GM19324 (cell line): ENCODE measurements at regions not wholly inside any gene's neighbourhood (a gene's known extent, or its start where the extent isn't known, plus 50 kb on each side); places are given as distances from the start of the nearest gene placed in this dataset.

Experiments used
- ATAC-seq: cut with Tn5 transposase; IDR thresholded peaks from one replicate; pipeline ENCODE4 v1.9.1; 2021; ENCODE audit warnings: mild to moderate bottlenecking, moderate library complexity; ENCODE audit not compliant: unreplicated experiment, low FRiP score

DNA sequence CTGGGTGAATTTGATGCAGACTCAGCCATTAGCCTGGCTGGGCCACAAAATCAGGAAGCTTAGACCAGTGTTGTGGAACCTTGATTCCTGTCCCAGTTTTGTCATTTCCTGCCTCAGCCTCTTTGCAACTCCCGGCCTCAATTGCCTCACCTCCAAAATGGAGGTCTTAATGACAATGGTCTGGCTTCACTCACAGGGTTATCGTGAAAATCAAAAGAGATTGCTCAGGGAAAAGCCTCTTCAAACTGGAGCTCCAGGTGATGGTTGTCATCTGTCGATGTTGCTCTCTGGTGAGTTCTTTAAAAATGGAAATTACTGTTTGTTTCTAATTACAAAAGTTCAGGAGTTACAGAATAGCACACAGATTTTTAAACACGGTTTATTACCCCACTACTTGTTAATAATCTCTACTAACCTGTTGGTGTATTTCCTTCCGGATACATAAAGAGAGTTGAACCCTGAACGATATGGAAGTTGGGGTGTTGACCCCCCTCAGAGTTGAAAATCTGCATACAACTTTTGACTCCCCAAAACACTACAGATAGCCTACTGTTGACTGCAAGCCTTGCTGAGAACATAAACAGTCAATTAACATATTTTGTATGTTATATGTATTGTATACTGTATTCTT, 109.9 kb upstream of the CPEB4 start:
- no peak for ATAC-seq

DNA sequence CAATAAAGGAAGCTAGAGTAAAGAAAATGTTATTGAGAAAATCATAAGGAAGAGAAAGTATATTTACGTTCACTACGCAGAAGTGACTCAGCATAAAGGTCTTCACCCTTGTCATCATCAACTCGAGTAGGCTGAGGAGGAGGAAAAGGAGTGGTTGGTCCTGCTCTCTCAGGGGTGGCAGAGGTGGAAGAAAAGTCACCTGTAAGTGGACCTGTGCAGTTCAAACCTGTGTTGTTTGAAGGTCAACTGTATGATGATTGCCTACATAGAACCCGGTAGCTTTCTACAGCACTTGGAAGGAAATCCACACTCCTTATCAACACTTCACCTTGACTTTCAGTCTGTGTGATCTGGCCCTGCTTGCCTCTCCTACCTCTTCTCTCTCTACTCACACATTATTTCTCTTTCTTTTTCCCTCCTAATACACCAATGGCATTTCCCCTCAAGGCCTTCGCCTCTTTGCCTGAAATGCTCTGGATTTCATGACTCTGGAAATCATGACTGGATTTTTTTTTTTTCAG, 109.3 kb upstream of the CPEB4 start:
- no peak for ATAC-seq

DNA sequence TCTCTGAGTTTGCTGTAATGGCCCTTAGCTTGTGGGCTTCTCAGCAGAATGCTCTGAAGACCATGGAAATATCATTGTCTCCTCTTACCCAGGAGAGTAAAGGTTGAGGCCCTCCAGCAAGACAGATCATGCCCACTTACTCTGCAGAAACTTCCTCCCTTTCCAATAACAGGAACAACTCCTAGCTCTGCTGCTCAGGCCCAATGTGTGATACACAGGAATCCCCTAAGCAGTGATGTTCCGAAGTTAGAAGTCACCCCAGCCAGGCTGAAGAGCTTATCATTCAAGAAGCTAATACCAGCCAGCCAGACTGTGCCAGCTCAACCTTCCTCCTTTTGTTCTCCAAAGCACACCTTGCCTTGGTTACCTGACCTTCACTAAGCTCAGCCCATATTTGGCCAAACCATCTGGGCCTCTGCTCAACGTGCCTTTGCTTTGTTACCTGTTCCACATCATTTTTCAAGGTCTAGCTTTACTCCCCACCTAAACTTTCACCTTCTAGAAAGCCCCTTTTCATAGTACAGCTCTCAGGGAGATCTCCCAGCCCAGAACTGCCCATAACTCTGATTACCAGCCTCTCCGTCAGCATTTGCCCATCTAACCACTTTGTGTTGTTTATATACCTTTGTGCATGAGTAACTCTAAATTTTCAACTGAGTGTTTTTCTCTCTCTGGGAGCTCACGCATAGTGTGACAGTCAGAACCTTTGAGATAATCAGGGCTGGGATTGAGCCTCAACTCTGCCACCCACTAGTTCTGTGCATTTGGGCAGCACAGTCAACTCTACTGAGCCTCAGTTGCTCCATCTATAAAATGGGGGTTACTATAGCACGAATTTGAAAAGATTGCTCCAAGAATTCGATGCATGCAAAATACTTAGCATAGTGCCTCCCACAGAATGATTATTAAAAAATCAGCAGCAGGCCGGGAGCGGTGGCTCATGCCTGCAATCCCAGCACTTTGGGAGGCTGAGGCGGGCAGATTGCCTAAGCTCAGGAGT, 107.6 kb upstream of the CPEB4 start:
- ATAC-seq, result no peak

DNA sequence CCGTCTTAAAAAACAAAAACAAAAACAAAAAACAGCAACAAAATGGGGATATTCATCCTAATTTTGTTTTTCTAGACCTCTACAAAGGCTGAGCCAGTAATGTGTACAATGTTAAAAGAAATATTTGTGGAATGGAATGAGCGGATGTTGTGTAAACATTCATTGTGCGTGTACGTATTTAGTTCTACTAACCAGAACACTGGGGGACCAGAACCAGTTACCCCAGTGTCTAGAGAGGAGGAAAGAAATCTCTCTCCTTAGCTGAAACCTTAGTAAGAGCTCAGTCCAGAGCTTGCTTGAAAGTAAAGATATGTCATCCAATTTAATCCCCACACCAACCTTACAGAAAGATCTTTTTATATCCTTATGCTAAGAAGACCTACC, 106.7 kb upstream of the CPEB4 start:
- ATAC-seq, result no peak

DNA sequence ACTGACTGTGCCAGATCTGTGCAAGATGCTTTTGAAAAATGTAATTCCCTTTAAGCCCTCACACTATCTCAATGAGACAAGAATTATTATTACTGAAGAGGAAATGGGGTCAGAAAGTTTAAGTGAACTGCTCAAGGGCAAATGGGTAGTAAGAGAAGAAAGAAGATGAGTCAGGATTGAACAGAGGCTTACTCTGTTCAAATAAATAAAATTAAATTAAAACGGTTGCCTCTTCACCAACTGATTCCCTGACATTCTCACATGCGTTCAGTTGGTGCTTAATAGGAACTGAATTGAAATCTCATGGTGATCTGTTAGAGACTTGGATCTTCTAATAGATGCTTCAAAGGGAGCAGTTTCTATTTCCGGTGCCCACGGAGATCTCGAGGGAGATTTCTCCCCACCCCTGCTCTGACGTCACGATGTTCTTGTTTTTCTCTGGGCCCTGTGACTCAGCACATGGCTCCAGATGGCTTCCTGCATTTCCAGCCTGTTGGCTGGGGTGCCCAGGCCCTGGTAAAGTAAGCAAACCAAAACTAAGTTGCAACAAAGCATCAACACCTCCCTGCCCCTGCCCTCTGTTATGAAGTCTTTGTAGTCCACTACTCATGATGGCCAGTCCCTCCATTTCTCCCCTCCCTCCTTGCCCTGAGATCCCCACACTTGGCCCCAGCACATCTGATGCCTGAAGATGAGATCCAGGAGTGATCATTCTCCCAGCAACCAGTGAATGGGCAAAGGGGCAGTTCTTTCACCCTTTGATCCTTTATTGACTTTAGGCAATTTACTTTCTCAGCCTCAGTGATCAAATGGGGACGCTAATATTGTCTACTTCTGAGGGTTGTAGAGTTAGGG, 106.1 kb upstream of the CPEB4 start:
- no peak for ATAC-seq

DNA sequence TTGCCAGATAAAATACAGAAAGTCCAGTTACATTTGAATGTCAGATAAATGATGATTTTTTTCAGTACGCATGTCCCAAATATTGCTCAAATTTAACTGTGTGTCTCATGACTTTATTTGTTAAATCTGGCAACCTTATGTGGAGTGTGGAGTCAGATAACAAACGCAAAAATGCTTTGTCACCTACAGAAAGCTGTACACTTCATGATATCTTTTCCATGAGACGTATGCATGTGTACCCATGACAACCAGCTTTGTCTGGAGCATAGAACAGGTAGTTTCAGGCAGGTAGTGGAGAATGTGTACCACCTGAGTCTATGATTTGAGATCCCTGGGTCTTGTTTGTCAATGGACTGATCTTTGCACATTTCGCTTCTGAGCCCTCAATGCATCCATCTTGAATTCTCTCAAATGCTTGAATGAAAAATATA, 105.5 kb upstream of the CPEB4 start:
- no peak for ATAC-seq

DNA sequence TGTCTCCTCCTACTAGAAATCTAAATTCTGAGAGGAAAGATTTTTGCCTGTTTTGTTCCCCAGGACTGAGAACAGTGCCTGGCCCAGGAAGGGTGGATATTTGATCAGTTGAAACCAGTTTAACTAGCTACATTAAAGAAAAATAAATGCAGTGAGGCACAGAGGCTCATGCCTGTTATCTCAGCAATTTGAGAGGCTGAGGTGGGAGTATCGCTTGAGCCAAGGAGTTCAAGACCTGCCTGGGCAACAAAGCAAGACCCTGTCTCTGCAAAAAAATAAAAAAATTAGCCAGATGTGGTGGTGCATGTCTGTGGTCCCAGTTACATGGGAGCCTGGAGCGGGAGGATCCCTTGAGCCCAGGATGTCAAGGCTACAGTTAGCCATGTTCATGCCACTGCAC, 104.8 kb upstream of the CPEB4 start:
- no peak for ATAC-seq

DNA sequence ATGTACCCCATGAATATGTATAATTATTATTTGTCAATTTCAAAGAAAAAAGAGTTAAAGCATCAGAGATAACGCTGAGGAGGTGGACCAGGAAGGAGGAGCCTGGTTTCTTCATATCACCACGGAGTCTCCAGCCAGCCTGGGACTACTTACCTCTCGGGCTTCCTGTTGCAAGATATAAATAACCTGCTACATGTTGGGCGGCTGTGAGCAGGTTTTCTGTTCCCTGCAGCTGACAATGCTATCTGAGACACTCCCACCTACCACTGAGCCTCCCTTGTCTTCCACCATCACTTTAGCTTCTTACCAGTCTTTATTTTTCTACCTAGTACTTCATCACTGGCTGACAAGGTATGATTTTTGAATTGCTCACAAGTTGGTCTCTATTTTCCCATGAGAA, 102.7 kb upstream of the CPEB4 start:
- ATAC-seq, result no peak

DNA sequence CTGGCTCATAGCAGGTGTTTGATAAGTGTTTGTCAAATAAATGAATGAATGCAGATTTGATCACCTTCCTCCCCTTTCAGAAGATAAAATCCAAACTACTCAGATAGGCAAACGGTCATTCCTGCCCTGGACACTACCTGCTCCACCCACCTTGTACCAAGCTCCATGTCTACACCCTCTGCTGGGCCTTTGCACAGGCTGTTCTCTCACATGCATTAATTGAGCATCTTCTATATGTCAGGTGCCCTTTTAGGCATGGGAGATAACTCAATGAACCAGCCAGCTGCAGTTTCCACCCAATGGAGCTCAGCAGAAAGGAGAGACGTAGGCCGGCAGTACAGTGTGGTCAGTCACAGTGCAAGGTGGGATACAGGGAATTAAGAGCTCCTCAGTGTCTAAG, 102.3 kb upstream of the CPEB4 start:
- ATAC-seq, result no peak

DNA sequence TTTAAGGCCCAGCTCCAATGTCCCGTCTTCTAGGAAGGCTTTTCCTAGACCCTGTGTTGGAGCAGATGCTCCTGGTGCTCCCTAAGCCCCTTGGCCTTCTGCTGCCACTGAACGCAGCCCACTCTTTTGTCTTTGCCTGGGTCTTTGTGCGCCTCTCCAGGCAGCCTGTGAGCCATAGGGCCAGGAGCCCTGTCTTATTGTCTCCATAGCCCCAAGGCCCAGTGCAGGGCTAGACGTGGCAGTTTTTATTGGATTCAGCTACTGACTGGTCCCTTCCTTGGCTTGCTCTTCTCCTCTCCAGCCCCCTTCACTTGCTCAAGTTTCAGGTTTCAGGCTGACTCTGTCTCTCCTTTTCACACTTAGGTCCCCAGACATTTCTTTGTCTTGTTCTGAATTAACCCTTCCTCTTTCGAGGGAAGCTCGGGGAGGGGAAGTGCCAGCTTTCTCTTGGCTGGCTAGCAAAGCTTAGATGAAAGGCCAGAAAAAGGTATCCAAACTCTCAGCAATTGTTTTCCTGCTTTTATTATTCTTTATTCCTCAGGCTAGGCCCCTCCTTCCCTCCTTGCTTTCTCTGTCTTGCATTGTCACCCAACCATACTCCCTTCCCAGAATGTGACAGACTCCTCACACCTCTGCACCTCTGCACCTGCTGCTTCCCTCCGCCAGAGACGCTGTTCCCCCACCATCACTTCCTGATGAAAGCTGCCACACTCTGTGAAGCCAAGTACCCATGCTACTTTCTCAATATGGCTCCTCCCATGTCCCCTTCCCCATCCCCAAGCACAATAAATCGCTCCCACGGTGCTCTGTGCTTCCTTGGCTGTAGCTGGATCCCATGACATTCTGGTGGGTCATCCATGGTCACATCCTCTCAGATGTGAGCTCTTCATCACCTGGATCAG, 101.6 kb upstream of the CPEB4 start:
- ATAC-seq, result peak; percentile 40

DNA sequence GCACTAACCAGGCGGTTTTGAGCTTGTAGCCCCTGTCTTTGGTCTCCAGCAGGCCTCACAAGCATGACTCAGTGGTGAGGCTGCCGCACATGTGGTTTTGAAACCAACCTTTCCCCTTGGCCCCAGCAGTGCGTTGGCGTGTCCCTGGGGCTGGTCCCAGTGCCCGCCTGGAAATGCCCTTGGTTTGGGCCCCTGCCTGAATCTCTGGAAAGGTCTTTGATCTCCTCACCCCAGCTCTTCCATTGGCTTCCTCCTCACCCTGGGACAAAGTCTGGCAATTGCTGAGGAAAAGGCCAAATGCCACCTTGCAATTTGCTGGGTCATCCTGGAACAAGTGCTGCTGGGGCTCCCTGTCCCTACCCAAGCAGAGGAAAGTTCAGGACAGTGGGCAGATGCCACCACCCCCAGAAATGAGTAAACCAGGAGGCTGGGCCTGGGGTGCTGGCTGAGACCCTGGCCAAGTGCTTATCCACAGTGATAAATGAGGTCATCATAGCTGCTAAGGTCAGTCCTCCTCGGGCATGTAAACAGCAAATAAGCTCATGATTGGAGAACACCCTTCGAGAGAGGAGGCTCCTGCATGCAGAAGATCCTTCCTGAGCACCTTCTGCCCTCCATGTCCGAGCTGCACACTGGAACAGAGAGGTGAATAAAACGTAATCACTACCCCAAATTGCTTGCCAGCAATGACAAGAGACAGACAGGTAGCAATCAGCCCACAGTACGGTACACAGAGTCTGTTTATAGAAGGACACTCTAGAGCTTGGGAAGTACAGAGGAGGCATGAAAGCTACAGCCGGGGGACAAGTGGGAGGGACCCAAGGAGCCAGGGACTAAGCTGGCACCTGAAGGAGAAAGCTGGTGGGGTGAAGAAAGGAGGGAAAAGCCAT, 98.9 kb upstream of the CPEB4 start:
- no peak for ATAC-seq

DNA sequence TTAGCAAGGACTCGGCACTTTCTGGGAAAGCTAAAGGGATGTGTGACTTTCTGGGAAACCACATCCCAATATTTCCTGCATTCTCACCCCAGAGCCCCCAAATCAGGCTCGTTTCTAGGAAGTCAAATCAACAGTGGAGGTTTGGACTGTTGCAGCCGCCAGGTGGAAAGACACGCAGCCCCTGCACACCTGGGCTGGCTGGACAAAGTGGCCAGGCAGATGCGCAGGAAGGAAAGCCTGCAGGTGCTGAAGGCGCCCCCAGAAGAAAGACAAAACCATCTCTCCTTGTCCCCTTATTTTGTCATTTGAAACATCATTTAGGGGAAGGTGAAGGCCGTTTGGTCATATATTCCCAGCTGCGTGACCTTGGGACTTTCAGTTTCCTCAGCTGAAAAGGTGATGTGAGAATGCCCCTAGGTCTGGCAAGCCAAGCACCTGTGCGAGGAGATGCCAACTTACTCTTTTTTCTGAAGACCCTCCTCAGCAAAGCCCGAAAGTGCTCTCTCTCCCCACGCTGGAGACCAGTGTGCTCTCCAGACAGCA, 97.9 kb upstream of the CPEB4 start:
- no peak for ATAC-seq

DNA sequence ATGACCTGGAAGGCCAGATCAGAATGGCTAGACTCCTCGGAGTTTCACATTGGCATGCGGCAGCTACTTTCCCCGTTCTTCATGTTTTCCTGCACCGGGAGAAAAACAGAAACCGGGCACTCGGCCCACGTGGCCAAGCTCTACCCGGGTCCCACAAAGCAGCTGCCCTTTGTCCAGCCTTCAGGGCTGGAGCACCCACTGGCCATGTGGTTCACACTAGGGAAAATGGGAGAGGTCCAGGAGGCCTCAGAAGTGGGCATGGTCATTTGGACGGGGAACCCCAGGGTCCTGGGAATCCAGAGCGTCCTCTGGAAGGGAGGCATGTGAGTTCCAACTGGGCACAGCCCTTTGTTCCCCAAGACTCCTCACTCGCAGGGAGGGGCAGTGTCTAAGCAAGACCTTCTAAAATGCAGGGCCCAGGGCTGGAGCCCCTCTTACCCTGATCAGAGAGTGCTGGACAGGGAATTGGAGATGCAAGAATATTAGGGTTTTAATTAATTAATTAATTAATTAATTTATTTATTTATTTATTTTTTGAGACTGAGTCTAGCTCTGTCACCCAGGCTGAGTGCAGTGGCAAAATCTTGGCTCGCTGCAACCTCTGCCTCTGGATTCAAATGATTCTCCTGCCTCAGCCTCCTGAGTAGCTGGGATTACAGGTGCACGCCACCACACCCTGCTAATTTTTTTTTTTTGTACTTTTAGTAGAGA, 97.2 kb upstream of the CPEB4 start:
- no peak for ATAC-seq

DNA sequence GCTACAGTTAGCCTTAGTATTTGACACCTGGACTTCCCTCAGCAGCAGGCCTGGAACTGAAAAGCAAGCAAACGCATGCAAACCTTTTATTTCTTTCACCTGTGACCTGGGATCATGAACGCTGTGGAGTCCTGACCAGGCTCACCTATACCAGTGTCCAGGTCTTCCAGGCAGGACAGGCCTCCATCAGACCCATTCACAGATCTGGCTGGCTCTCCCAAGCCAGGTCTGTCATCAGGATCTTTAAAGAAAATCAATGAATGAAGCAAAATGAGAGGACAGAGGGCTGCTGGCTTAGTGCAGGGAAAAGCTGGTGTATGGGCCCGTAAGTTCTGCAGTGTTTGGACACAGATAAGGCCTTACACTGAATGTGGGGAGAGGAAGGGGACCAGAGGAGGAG, 96.3 kb upstream of the CPEB4 start:
- ATAC-seq, result no peak

DNA sequence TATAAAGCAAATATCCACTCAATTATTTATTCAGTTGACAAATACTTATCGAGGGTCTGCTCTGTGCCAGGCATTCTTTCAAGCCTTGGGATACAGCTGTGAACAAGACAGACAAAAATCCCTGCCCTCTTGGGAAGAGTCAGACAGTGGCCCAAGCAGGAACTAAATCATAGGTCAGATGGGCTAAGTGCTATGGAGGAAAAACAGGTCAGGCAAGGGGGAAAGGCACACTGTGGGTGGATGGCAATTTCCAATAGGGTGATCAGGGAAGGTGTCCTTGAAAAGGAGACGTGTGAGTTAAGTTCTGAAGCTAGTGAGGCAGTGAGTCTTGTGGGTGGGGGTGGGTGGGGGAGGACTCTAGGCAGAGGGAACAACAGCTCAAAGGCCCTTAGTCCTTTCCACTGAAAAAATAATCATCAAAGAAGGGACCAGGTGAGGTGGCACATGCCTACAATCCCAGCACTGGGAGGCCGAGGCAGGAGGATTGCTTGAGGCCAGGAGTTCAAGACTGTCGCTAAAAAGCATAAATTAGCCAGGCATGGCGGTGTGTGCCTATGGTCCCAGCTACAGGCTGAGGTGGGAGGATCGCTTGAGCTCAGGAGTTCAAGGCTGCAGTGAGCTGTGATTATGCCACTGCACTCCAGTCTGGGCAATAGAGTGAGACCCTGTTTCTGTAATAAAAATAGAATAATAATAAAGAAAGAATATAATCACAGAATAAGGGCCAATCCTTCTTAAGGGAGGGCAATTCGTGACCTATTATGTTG, 95.2 kb upstream of the CPEB4 start:
- ATAC-seq, result no peak

DNA sequence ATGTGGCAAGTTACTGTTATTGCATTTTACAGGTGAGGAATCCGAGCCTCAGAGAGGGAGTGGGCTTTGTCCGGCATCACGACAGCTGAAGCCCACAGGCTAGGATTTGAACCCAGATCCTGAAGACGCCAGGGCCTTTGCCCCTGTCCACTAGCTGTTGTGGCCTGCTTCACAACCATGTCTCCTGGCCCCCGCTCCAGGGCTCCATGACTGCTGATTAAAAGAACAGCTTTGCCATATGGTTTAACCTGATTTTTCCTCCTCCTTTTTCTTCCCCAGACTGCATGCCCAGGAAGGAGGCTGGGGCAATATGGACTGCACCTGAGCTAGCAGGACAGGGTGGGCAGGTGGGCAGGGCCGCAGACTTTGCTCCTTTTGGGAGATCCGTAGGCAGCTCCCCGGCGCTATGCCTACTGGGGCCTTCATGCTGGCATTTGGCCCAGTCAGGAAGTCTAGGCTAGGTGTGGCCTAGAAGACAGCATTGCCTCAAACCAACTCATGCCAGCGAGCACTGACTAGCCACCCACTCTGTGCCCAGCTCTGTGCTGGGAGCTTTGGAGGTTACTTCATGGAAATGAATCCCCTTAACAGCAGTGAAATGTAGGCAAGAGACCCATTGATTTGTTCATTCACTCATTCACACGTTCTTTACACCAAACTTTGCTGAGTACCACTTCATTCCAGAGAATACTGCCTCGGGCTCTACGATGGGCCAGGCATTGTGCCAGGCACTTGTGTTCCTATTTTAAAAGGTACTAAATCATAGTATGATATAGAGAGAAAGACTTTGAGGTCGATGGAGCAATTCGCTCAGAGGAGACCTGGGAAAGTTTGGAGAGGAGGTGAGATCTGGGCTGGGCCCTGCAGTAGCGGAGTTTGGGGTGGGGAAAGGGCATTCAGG, 94.3 kb upstream of the CPEB4 start:
- ATAC-seq, result no peak
